Epithelial cell of proximal tubule (primary cell): ENCODE measurements at regions not wholly inside any gene's neighbourhood (a gene's known extent, or its start where the extent isn't known, plus 50 kb on each side); places are given as distances from the start of the nearest gene placed in this dataset.
A peak's percentile ranks its signal among the peaks of the same experiment; 100 is the strongest.

ENCODE experiments used
- DNase-seq: peaks from one replicate; pipeline ENCODE4 v3.0.0-alpha.2; 2011; ENCODE audit warnings: low read depth
- H3K4me3 ChIP-seq: 2 replicates; pipeline ENCODE4 v1.5.1; 2011; ENCODE audit warnings: low read depth, mild to moderate bottlenecking, low read length
- CTCF ChIP-seq: conservative IDR thresholded peaks from 2 replicates; pipeline ENCODE4 v1.5.1; 2012; ENCODE audit warnings: low read depth, mild to moderate bottlenecking, low read length

- TF ChIP-seq CTCF = no peak
- H3K4me3 ChIP-seq = no peak overlapping the region
- DNase-seq = no peak
These were observed 353.8 kb upstream of the CNR1 start for GRCh38 chr6:88520017-88520338.

GRCh38 chr6:88519301-88520016 lies 353.3 kb upstream of the CNR1 start:
- no peak for TF ChIP-seq CTCF
- no peak for DNase-seq
- H3K4me3 ChIP-seq = no peak overlapping the region

- DNase-seq = peak; percentile 86
- TF ChIP-seq CTCF = no peak
These were observed 351.6 kb upstream of the CNR1 start for GRCh38 chr6:88517737-88518136.

GRCh38 chr6:88513920-88514319 lies 347.8 kb upstream of the CNR1 start:
- TF ChIP-seq CTCF = no peak
- H3K4me3 ChIP-seq = no peak overlapping the region
- DNase-seq = no peak

More at GRCh38 chr6:88517737-88518136, 351.6 kb upstream of the CNR1 start:
- H3K4me3 ChIP-seq = no peak overlapping the region

- no peak for TF ChIP-seq CTCF
- DNase-seq = no peak
- no peak overlapping the region for H3K4me3 ChIP-seq
These were observed 347.3 kb upstream of the CNR1 start for GRCh38 chr6:88513471-88513870.

- no peak for TF ChIP-seq CTCF
- peak; percentile 67 for DNase-seq
- no peak overlapping the region for H3K4me3 ChIP-seq
These were observed 346.8 kb upstream of the CNR1 start for GRCh38 chr6:88512951-88513350.

GRCh38 chr6:88502391-88502790 lies 336.2 kb upstream of the CNR1 start:
- TF ChIP-seq CTCF = no peak
- no peak overlapping the region for H3K4me3 ChIP-seq
- DNase-seq = no peak
